A204.1 (cell line): ENCODE measurements at regions not wholly inside any gene's neighbourhood (a gene's known extent, or its start where the extent isn't known, plus 50 kb on each side); places are given as distances from the start of the nearest gene placed in this dataset.

ENCODE experiments used
- FAIRE-seq: peaks from 2 replicates; lab custom pipeline; 2012; peaks lifted over from hg19 to GRCh38; lab: Jason Lieb, UNC

DNA sequence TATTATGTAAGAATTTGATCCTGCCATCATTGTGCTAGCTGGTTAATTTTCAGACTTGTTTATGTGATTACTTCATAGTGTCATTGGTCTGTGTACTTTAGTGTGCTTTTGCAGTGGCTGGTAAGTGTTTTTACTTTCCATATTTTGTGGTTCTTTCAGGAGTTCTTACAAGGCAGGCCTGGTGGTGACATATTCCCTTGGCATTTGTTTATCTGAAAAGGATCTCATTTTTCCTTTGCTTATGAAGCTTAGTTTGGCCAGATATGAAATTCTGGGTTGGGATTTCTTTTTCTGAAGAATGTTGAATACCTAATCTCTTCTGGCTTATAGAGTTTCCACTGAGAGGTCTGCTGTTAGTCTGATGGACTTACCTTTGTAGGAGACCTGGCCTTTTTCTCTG, 72.8 kb upstream of the MC4R start:
- no peak for FAIRE-seq

DNA sequence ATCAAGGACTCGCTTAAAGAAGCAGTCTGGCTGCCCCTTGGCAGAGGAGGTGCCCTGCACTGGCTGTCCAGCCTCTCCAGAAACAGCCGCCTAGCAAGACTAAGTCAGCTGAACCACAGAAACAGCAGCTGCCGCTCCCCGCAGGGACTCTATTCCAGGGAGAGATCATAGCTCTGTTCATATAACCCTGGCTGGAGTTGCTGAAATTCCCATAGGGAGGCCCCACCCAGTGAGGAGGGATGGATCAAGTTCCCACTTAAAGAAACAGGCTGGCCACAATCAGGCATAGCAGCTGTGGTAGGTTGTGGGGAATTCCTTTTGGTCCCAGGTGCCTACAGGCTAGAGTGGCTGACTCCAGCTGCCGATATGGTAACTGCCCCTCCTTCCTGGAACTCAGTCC, 74.2 kb upstream of the MC4R start:
- FAIRE-seq, result no peak

DNA sequence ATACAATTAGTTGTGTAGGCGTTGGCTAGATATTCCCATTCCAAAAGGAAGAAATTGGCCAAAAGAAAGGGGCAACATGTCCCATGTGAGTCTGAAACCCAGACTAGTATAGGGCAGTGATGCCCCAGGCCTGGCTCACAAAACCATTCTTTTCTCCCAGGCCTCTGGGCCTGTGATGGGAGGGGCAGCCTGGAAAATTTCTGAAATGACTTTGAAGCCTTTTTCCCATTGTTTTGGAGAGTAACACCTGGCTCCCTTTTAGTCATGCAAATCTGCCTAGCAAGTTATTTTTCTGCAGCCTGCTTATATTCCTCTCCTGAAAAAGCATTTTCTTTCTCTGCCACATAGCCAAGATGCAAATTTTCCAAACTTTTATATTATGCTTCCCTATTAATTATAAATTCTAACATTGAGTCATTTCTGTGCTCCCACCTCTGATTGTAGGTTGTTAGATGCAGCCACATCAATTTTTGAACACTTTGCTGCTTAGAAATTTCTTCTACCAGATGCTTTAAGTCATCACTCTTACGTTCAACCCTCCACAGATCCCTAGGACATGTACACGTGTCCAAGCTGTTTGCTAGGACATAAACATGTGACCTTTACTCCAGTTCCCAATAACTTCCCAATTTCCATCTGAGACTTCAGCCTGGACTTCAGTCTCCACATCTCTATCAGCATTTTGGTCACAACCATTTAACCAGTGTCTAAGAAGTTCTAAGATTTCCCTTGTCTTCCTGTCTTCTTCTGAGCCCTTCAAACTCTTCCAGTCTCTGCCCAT, 76.1 kb upstream of the MC4R start:
- no peak for FAIRE-seq

DNA sequence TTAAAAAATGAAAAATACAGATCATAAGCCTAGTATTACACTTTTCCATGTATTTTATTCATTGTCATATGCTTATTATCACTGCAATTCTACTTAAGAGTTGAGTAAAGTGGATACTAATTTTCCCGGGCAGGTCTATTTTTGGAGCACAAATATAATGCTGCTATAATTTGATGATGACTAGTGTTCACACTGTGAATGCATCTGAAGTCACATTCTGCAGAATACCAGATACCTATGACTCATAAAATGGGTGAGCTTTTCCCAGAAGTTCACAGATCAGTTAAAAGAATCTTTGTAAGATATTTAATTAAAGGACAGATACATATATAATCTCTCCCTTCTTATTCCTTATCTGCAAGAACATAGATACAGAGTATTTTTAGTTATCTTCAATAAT, 79.8 kb upstream of the MC4R start:
- FAIRE-seq, result no peak

DNA sequence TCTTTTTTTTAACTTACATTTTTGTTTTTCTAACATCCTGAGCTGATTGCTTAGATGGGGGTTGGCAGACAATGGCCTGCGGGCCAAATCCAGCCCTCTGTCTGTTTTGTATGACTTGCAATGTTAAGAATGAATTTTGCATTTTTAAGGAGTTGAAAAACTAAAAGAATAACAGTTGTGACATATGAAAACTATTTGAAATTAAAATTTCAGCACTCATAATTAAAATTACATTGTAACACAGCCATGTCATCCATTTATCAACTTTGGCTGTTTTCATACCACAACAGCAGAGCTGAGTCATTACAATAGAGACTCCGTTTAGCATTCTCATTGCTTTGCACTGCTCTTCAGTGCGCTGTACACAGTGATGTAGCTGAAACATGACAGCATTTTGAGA, 94.1 kb upstream of the MC4R start:
- FAIRE-seq, result no peak

DNA sequence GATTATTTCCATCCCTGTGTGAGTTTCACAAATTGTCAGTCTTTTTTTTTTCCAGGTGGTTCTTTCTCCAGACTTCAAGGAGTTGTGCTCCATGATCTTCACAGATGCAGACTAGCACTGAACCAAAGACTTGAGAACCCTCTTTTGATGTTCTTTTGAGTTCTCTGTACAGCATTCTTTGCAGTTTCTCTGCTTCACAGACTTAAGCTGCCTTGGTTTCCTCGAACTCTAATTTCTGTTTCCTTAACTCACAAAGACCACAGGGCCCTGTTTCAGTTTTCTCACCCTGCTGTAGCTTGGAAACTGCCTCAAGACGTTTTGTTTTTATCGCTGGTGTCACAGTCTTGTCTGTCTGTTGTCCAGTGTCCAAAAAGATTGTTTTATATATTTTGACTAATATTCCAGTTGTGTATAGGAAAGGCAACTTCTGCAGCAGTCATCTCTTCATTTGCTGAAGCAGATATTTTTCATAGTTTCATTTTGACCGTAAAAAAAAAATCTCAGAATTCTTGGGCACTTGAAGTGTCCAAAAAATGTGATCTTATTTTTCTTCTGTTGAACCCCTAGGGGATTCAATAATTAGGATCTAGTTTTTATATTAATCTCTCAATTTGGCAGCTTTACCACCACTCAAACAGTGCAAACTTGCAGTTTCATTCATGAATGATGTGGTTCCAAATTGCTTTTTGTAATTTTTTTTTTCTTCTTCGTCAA, 97.0 kb upstream of the MC4R start:
- FAIRE-seq, result no peak

DNA sequence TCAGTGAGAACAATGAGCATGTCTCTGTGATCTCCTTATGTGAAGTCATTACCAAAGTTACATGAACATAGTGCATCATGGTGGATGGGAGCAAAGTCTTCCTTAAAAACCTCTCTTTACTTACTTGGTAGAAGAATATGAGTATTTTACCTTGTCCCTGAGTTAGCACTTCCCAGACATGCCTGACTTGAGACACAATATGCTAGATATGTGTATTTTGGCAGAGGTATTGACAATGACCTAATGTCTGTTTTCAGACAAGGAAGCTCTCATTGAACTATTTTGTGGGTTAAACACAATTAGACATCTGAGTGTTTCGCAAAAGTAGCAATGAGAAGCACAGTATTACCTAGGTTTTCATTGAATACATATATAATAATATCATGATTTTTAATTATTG, 99.1 kb upstream of the MC4R start:
- FAIRE-seq, result no peak

DNA sequence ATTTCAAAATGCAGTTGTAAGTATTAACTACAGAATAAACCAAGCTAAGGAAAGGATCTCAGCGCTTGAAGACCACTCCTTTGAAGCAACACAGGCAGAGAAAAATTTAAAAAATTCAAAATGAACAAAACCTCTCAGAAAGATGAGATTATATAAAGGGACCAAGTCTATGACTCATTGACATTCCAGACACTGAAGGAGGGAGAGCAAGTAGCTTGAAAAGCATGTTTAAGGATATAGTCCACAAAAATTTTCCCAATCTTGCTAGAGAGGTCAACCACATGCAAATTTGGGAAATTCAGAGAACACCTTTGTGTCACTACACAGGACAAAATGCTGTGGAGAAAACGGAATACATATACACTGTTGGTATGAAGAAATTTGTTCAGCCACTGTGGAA, 112.6 kb upstream of the MC4R start:
- no peak for FAIRE-seq

- FAIRE-seq, result no peak
These were observed 120.5 kb upstream of the MC4R start for GRCh38 chr18:60493066-60493465.

GRCh38 chr18:60499675-60500074, 127.1 kb upstream of the MC4R start:
- FAIRE-seq, result no peak

DNA sequence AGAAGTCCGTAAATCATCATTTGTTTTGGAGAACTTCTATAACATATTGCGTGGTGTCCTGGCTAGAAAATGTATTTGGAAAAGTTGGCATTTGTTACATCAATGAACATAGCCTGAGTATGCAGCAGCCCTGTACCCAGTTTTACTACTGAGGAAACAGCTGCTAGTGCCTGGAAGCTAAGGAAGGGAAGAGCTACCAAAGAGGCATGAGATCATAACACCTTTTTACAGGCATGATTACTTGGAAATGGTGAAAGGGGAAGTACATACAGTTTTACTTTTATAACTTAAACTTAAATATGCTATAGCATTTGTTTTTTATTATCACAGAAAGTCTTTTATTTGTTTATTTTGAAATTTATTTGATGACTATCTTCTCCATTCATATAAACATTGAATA, 128.4 kb upstream of the MC4R start:
- peak; percentile 25 for FAIRE-seq

- no peak for FAIRE-seq
These were observed 130.0 kb upstream of the MC4R start for GRCh38 chr18:60502591-60502990.

DNA sequence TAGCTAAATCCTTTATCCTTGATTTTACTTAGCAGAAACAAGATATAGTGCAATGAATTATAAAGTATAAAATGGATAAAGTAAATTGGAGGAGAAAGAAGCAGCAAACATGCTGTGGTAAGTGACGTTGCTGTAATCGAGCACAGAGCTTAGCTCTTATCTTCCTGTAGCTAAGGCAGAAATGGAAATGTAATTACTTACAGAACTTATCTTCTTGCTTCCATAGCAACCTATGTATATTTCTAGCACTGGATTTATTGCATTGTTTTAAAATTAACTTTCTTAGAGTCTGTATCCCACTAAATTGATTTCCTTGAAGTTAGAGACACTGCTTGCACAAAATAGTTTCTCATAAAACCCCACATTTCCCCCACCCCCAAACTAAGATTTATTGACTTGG, 130.6 kb upstream of the MC4R start:
- no peak for FAIRE-seq

DNA sequence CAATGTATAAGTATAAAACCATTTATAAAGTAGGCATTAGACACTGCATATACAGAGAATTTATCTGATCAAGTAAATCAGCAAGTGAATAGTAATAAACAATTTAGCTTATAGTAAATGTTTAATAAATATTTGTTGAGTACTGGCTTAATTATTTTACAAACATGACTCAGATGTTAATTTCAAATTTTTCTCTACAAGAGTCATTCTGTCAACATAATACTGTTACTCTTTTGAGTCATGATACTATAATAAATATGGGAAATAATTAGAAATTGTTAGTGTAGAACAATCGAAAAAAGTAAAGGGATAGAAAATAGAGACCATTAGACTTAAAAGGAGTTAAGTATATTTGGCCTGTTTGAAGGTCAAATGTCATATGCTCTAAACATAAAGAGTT, 133.6 kb upstream of the MC4R start:
- FAIRE-seq, result peak; percentile 49

GRCh38 chr18:60506682-60507081, 134.1 kb upstream of the MC4R start:
- no peak for FAIRE-seq

- no peak for FAIRE-seq
These were observed 135.5 kb upstream of the MC4R start for GRCh38 chr18:60508108-60508507.

GRCh38 chr18:60534538-60534937, 162.0 kb upstream of the MC4R start:
- no peak for FAIRE-seq

DNA sequence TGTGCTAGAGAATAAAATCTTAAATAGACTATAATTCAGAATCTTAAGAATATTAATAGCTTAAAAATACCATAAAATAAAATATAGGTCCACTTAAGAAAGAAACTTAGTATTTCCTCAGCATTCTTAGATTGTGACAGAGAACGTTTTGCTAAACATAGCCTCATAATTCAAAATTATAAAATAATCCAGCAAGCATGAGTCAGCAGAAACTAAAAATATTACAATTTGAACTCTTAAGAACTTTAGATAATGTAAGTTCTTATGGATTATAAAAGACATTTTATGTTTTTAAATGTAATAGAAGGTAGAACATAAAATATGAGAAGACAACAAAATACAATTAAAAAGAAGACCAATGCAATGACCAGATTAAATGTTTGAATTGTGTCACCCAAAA, 164.5 kb upstream of the MC4R start:
- FAIRE-seq, result no peak

DNA sequence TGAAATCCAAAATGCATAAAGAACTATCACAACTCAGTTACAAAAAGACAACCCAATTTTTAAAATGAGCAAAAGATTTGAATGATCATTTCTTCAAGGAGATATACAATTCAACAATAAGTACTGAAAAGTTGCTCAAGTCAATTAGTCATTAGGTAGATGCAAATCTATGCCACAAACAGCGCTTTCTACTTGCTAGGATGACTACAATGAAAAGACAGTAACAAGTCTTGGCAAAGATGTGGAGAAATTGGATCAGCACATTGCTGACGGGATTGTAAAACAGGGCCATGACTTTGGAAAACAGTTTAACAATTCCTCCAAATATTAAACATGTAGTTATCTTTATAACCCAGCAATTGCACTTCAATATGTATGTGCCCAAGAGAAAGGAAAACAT, 166.3 kb upstream of the MC4R start:
- no peak for FAIRE-seq

DNA sequence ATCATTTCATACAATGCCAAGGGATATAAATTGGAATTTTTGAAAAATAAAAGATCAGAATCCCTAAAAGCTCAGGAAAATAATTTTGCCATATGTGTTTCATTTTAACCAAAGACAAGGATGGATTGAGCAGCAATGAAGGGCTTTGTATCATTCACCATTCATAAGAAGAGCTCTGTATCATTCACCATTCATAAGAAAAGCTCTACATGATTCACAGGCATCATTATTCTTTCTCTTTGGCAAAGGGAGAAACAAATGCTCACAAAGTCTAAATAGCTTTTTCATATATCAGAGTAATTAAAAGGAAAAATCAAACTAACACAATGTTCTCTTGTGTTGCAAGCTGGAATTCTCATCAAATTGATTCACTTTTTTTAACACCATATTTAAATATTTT, 169.1 kb upstream of the MC4R start:
- no peak for FAIRE-seq

DNA sequence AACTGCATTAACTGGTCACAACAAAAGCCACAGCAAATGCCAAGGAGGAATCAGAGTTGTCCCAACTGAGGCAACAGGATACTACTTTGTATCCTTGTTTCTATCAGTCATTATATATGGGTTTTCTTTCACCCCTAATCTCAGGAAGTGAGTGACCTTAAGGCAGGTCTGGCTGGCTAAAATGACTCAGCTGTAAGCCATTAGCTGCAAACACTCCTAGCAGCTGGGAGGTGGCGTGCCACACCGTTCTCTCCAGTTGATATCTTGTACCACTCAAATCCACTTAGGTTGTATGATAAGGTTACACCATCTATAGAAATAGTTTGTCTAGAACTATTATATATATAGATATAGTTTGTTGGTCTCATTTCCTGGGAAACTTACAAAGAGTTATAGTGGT, 171.1 kb upstream of the MC4R start:
- FAIRE-seq, result no peak

GRCh38 chr18:60549338-60549960, 176.9 kb upstream of the MC4R start:
- FAIRE-seq, result peak; percentile 98

DNA sequence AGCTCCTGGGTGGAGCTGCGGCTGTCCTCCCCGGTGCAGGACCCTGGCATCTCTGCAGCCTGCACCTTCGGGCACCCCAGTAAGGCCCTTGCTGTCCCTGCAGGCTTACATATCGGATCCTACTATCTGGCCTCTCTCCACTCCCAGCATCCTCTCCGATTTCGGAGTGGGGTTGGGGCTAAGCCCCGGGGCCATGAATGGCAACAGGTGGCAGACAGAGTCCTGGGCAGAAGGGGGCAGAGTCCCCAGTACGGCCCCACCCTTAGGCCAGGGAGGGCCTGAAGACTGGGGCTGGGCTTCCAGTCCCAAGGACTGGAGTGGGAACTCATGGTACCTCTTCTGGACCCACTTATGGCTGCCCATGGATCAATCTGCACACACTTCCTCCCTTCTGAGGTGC, 180.4 kb upstream of the MC4R start:
- no peak for FAIRE-seq

DNA sequence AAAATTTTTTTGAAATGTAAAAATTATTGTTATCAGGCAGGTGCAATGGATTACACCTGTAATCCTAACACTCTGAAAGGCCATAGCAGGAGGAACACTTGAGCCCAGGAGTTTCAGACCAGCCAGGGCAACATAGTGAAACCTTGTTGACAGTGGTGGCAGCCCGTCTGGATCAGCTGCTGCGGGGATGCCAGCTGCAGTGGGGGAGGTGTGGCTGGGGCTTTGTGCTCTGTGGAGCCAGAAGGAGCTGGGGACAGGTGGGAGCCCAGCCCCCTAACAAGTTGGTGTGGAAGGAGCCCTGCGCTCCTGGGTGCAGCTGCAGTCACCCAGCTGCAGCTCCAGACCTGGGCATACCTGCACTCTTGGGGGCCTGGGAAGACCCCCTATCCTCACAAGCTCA, 182.4 kb upstream of the MC4R start:
- no peak for FAIRE-seq
